Central memory CD8-positive, alpha-beta T cell (primary cell): ENCODE measurements at regions not wholly inside any gene's neighbourhood (a gene's known extent, or its start where the extent isn't known, plus 50 kb on each side); places are given as distances from the start of the nearest gene placed in this dataset.

Experiments used
- ATAC-seq: fragments of 150-1000 bp; cut with Tn5 transposase; replicated peaks from 2 replicates; pipeline ENCODE4 v1.10.0; 2022; ENCODE audit warnings: mild to moderate bottlenecking, moderate FRiP score, moderate number of reproducible peaks; ENCODE audit not compliant: poor library complexity, severe bottlenecking; ENCODE audit errors: extremely low read depth
- DNase-seq, 2 donors: peaks; one replicate each; pipeline ENCODE4 v3.0.0; 2021; ENCODE audit warnings: low spot score in 2 of 2
- H3K27ac Mint-ChIP-seq: one replicate; pipeline ENCODE4 v1.8.0; 2022; ENCODE audit warnings: low read depth, mild to moderate bottlenecking, moderate library complexity, mixed read lengths
- H3K27me3 Mint-ChIP-seq: one replicate; pipeline ENCODE4 v1.8.0; 2022; ENCODE audit warnings: mixed read lengths
- H3K36me3 Mint-ChIP-seq: one replicate; pipeline ENCODE4 v1.8.0; 2022; ENCODE audit warnings: mild to moderate bottlenecking, moderate library complexity, mixed read lengths; ENCODE audit not compliant: insufficient read depth
- H3K4me1 Mint-ChIP-seq: one replicate; pipeline ENCODE4 v1.8.0; 2022; ENCODE audit warnings: mixed read lengths
- H3K4me3 Mint-ChIP-seq: one replicate; pipeline ENCODE4 v1.8.0; 2022; ENCODE audit warnings: mild to moderate bottlenecking, moderate library complexity, mixed read lengths
- H3K9me3 Mint-ChIP-seq: one replicate; pipeline ENCODE4 v1.8.0; 2022; ENCODE audit warnings: mixed read lengths

DNA sequence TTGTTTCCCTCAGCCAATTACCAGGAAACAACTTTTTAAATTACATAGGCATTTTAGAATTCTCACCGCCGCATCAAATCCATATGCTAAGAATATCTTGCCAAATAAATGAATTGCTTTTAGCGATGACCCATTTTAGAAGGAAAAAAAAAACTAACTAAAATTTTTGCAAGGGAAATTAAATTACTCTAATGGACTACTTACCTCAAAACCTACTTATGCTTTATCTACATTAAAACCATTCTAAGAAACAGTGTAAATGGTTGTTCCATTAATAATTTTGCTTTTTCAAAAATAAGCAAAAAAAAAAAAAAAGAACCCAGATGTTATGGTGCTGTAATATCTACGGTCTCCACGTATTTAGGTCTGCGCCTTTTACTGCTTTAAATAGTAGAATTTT lies 73.5 kb upstream of the CCDC150 start:
- ATAC-seq (no peak), DNase-seq (no peak)
- peaks cover 64% of the 10 kb centered on the region for H3K27me3 Mint-ChIP-seq
- H3K4me3 Mint-ChIP-seq, result no peak overlapping the region
- H3K27ac Mint-ChIP-seq, result no peak overlapping the region
- no peaks in the 10 kb centered on the region for H3K36me3 Mint-ChIP-seq
- peaks cover 7% of the 10 kb centered on the region for H3K9me3 Mint-ChIP-seq
- H3K4me1 Mint-ChIP-seq, result no peaks in the 10 kb centered on the region

GRCh38 chr2:196566961-196567666 lies 72.4 kb upstream of the CCDC150 start:
- no peaks in the 10 kb centered on the region for H3K36me3 Mint-ChIP-seq
- peaks cover 64% of the 10 kb centered on the region for H3K27me3 Mint-ChIP-seq
- ATAC-seq (no peak), DNase-seq (no peak)
- H3K9me3 Mint-ChIP-seq, result no peaks in the 10 kb centered on the region
- H3K4me1 Mint-ChIP-seq, result no peaks in the 10 kb centered on the region
- no peak overlapping the region for H3K27ac Mint-ChIP-seq
- no peak overlapping the region for H3K4me3 Mint-ChIP-seq

- ATAC-seq, result no peak
- Mint-ChIP-seq H3K27me3 (peaks cover 72% of the 10 kb centered on the region), H3K27ac (no peak overlapping the region), H3K9me3 (no peaks in the 10 kb centered on the region), H3K4me1 (no peaks in the 10 kb centered on the region), H3K36me3 (no peaks in the 10 kb centered on the region), H3K4me3 (no peak overlapping the region)
- no peak for DNase-seq
These were observed 71.0 kb upstream of the CCDC150 start for GRCh38 chr2:196568506-196568905.

GRCh38 chr2:196584903-196585302 lies 54.6 kb upstream of the CCDC150 start:
- ATAC-seq, result no peak
- H3K36me3 Mint-ChIP-seq, result peaks cover 2% of the 10 kb centered on the region
- peaks cover 84% of the 10 kb centered on the region for H3K27me3 Mint-ChIP-seq
- H3K4me1 Mint-ChIP-seq, result no peaks in the 10 kb centered on the region
- H3K4me3 Mint-ChIP-seq, result no peak overlapping the region
- H3K27ac Mint-ChIP-seq, result no peak overlapping the region
- peaks cover 10% of the 10 kb centered on the region for H3K9me3 Mint-ChIP-seq
- no peak for DNase-seq

DNA sequence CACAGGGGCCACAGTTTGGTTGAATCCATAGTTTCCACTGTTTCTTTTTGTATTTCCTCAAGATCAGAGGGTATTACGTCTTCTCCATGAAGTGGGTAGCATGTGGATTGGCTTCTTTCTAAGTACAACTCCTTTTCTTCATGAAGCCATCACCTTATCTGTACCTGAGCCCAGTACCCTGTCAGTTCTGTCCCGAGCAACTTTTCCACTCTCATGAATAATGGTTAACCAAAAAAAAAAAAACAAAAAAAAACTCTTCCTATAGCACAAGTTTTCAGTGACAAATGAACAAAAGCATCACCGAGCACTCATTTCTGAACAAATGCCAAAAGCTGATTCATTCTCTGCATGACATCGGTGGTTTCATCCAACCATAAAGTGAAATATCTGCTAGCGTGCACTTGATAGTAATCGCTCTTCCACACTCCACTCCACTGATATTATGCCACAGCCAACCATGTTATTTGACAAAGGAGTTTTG lies 53.0 kb upstream of the CCDC150 start:
- Mint-ChIP-seq H3K9me3 (peaks cover 10% of the 10 kb centered on the region), H3K27me3 (peaks cover 86% of the 10 kb centered on the region), H3K27ac (no peak overlapping the region), H3K4me3 (no peak overlapping the region), H3K4me1 (no peaks in the 10 kb centered on the region), H3K36me3 (peaks cover 2% of the 10 kb centered on the region)
- no peak for ATAC-seq
- DNase-seq, result no peak

- Mint-ChIP-seq H3K27ac (no peak overlapping the region), H3K27me3 (peaks cover 89% of the 10 kb centered on the region), H3K9me3 (peaks cover 10% of the 10 kb centered on the region), H3K4me1 (no peaks in the 10 kb centered on the region), H3K4me3 (no peak overlapping the region), H3K36me3 (peaks cover 2% of the 10 kb centered on the region)
- ATAC-seq, result no peak
- no peak for DNase-seq
These were observed 52.5 kb upstream of the CCDC150 start for GRCh38 chr2:196587056-196587455.

- Mint-ChIP-seq H3K27ac (no peak overlapping the region), H3K36me3 (peaks cover 2% of the 10 kb centered on the region), H3K9me3 (peaks cover 10% of the 10 kb centered on the region), H3K4me1 (no peaks in the 10 kb centered on the region), H3K4me3 (no peak overlapping the region), H3K27me3 (peaks cover 88% of the 10 kb centered on the region)
- ATAC-seq (no peak), DNase-seq (no peak)
These were observed 51.8 kb upstream of the CCDC150 start for GRCh38 chr2:196587739-196588138.

DNA sequence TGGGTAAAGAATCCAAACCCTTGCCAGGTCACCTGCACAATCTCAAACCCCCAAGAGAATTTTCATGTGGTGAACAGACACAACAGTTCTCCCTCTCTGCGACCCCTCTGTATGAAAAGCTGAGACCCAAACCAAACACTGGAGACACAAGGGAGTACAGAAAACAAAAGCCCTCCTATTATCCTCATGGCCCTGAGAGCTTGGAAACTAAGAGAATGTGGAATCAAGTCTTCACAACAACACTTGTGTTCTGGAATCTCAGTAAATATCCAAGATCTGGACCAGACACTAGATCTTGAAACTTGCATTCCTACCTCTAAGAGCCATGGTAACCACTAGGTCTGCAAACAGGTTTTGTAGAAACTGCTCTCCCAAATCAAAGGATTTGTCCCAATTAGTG lies 50.1 kb upstream of the CCDC150 start:
- Mint-ChIP-seq H3K36me3 (peaks cover 2% of the 10 kb centered on the region), H3K4me3 (no peak overlapping the region), H3K27me3 (peaks cover 86% of the 10 kb centered on the region), H3K4me1 (no peaks in the 10 kb centered on the region), H3K9me3 (peaks cover 10% of the 10 kb centered on the region), H3K27ac (no peak overlapping the region)
- ATAC-seq, result no peak
- no peak for DNase-seq
